HG02884 (cell line): ENCODE measurements at regions not wholly inside any gene's neighbourhood (a gene's known extent, or its start where the extent isn't known, plus 50 kb on each side); places are given as distances from the start of the nearest gene placed in this dataset.

Source experiments
- ATAC-seq: cut with Tn5 transposase; IDR thresholded peaks from one replicate; pipeline ENCODE4 v1.9.1; 2021; ENCODE audit warnings: mild to moderate bottlenecking, moderate library complexity; ENCODE audit not compliant: unreplicated experiment

- no peak for ATAC-seq
These were observed 173.5 kb downstream of the ZIC1 start for GRCh38 chr3:147582642-147583041.

DNA sequence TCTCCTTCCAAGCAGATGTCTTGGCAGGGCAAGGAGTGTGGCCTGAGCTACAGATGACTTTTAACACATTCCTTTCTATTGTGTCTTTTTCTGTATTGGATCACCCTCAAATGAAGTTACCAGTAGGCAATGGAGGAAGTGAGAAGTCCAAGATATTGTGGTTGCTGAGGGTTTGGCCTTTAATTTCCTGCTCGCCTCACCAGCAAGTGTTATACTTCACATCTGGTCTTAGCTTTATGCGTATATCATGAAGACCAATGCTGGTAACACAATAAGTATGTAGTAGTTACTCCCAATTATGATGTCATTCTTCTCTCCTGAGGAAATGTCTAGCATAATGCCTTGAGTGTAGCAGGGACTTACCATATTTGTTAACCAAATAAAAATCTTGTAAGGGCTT lies 179.9 kb downstream of the ZIC1 start:
- no peak for ATAC-seq

DNA sequence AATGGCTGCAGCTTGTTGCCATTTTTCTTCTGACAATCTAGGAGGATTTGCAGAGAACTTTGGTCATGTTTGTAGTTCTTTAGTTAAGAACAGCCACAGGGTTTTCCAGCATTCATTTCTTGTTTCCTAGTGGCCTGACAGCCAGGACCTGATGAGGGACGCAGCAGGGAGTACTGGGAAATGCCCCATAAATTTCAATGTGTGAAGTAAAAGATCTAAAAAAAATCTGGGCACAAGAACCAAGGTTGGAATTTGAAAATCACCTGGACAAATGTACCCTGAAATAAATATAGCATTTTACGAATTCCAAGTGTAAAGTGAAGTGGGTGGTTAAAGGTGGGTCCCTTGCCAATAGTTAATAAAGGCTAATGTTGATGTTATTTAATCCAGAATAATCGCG lies 195.0 kb downstream of the ZIC1 start:
- no peak for ATAC-seq

DNA sequence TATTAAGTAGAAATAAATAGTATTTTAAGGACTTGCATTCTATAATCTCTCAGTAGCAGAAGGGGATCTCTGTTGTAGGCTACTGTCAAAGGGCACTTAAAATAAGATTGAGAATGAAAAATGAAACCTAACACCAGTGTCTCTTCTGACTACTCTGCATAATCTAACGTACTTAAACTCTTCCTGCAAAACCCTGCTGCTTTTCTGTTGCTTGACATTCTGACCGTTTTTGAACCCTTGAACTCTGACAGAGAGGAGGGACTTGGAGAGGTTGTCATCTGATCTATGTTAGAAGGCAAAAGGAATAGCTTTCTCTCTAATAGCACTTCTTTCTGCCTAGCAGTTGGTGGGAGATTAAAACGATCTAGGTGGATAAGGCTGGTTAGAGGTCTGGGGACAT lies 204.6 kb downstream of the ZIC1 start:
- no peak for ATAC-seq

- ATAC-seq = no peak
These were observed 205.0 kb downstream of the ZIC1 start for GRCh38 chr3:147614210-147614609.

- no peak for ATAC-seq
These were observed 205.9 kb downstream of the ZIC1 start for GRCh38 chr3:147615035-147615434.

DNA sequence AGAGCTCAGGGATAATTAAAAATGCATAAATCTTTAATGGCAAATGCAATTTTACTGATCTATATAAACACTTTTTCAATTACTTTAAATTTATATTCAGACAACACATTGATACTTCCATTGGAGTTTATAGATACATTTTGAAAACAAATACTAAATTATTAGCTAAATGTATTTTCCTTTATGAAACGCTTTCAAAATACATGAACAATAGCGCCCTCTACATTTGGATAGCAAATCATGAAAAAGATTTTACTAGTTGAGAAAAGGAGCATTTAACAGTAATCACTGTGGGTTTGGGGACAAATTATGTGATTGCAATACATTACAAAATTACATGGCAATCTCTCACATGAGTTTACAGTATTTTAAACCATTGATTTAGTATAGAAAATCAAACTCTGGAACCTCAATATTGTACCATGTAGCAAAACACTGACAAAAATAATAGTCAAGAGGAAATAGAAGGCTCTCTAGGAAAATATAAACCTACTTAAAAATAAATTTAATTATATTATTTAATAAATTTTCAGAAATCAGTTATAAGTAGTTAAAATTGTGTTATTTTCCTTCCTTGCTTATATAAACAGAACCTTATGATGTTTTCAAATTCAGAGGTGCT lies 207.9 kb downstream of the ZIC1 start:
- no peak for ATAC-seq

DNA sequence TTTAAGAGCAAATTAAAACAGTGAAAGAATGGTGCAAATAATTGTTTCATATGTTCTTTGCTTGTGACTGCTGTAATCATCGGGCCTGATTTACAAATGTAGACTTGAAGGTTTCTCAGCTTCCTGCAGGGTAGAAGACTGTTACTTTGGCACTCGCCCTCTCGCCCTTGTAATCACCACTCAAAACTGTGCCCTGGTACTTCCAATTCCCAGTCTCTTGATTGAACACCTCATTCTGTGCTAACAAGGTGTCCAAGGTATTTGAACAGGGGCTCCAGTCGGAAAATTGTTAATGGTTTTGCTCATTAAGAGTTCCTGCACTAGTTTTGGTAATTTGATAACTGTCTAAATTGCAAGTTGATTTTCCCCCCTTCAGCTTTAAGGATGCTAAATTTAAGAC lies 209.5 kb downstream of the ZIC1 start:
- no peak for ATAC-seq

DNA sequence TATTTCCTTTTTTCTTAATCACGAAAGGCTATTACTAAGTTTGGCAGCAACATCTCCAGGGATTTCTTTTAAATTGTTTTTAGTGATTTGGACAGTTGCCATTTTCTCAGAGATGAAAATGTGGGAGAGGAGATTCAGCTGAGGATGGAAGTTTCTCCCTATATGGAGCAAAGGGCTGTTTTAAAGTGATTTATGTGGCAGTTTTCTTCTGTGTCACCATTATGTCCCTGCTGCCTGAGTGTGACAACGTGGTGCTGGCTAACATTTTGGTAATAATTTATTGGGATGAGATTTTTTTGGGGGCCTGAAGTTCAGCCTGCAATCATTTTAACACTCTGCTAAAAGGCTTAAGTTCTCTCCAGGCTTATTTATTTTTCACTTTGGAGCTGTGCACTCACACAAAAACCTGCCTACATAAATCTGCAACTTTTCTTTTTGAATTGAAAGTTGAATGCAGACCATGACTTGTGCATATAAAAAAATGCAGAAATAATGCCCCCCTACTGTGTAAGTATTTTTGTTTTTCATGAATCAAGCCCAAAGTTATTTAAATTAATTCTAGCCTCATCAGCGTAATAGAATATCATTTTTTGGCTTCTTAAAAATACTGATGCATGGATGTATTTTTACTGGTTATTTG lies 210.9 kb downstream of the ZIC1 start:
- ATAC-seq = no peak

GRCh38 chr3:147620906-147621305 lies 211.7 kb downstream of the ZIC1 start:
- no peak for ATAC-seq

DNA sequence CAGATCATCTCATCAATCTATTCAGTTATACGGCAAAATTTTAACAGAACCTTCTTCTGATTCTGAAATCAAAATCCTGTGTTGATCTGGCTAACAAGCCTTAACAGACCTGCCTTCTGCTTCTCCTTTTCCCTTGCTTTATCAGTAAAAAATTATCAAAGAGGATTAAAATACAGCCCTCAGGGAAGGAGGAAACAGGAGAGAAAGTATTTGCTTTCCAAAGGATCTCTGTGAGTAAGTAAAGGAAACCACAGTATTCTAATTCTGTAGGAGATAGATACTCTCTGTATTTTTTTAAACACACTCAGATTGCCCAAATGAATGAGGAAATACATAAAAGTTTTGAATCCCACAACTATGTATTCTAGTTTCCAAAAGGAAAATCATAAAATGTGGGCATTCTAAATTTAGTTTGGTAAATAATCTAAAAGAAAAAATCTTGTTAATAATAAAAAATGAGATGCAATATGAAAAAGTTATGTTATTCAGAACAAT lies 221.8 kb downstream of the ZIC1 start:
- no peak for ATAC-seq

DNA sequence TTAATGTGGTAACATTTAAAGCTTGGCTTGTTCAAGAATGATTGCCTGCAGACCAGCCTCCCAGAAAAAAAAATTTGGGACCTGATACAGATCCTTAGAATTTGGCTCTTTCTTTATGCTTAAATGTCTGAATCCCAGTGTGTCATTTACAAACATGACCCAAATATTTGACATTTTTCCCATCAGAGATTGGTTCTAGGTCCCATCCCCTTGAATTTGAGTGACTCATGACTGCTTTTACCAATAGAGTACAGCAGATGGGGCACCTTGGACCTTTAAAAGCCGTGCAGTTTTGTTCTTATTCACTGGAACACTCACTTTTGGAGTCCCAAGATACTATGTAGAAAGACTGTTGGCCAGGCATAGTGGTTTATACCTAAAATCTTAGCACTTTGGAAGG lies 231.6 kb downstream of the ZIC1 start:
- ATAC-seq = no peak

GRCh38 chr3:147645761-147646160 lies 236.6 kb downstream of the ZIC1 start:
- ATAC-seq = no peak

DNA sequence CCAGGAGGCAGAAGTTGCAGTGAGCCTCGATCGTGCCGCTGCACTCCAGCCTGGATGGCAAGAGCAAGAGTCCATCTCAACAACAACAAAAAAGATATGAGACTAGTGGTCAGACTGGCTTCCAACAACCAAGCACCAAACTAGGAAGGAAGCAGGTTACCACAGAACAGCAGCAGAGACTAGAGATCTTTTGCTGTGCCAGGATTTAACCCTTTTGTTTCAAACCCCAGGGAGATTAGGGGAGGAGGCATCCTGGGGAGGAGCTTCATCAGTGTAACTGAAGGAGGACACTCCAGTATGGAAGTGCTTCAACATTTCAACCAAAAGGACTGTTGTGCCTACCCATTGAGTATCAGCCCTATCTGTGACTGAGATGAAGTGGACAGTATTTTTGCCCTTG lies 240.3 kb downstream of the ZIC1 start:
- ATAC-seq = no peak

GRCh38 chr3:147651107-147651778 lies 242.1 kb downstream of the ZIC1 start:
- ATAC-seq = no peak

GRCh38 chr3:147652651-147653366 lies 243.6 kb downstream of the ZIC1 start:
- ATAC-seq = no peak

DNA sequence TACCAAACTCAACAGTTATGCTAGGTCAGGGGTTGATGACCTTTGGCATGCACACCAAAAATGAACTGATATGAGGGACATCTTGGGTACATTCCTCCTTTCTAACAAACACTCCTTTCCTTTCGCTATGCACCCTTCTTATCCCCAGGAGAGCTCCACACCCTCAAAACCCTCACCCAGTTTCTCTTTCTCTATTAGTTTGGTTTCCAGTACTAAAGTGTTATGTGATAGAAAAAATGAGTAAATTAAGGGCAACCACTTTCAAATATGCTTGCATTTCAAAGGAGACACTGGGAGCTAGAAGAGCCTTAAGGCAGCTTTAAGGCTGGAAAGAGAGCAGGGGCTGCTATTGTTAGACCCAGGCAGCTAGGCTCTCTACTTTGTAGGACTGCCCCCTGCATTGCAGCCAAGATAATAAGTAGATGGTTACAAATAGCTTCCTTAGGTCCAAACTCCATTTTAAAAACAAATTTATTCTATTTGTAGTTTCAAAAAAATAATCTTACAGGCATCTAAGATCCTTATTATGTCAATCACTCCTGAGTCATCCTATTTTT lies 244.3 kb downstream of the ZIC1 start:
- ATAC-seq = no peak

DNA sequence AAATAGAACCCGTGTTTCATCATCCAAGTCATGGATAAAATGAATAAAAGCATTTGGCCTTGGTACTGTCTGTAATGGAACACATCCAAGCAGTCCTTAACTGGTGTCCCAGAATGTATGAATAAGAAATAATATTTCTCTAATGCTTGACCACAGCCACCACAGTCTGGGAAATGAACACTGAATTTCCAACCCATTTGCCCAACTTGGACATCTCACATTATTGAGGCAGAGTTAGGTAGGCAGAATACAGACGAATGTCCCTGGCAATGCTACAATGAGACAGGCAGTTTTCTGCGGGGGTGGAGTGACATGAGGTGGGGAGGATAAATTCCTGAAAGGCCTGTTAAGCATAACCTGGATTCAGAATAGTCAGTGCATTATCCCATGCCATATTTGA lies 245.7 kb downstream of the ZIC1 start:
- no peak for ATAC-seq

GRCh38 chr3:147655236-147655635 lies 246.1 kb downstream of the ZIC1 start:
- no peak for ATAC-seq

DNA sequence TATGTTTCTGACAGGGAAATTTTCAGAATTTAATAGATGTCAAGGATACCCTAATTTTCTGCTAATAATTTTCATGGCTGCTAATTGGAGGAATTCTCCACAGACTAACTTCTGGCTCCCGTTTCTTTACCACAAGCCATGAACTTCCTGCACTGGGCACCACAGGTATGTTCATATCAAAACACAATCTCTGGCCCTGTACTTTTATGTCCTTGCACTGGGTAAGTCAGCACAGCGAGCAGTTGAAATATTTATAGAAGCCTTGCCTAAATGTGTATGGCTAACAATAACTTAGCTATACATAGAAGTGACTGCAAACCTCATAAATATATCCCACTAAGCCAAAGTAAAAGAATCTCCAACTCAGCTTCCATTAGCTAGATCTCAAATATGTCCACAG lies 246.9 kb downstream of the ZIC1 start:
- ATAC-seq = no peak

DNA sequence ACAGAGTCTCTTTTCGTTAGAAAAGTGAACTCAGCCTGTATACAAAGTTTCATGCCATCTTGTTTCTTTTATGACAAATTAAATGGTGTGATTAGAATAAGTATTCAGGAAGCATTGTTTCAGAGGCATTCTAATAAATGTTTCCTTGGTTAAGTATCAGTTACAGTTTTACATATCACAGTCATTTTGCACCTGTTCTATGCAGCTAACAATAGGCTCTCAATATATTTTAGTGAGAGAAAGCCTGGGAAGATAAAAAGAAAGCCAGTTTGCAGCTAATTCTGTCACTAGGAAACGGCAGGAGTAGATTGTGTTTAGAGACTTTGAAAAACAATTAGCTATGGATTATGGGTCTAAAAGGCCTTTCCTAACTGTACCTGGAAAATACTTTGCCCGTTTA lies 252.8 kb downstream of the ZIC1 start:
- no peak for ATAC-seq
